Activated T-cell treated with anti-CD3 and anti-CD28 coated beads, Interleukin-2, amount 50 U/mL, for 24 hours (primary cell): ENCODE measurements at regions not wholly inside any gene's neighbourhood (a gene's known extent, or its start where the extent isn't known, plus 50 kb on each side); places are given as distances from the start of the nearest gene placed in this dataset.

ENCODE experiments used
- DNase-seq: peaks from one replicate; pipeline ENCODE4 v3.0.0-alpha.2; 2020
- H3K27ac Mint-ChIP-seq: 2 replicates; pipeline ENCODE4 v1.8.0; 2020; ENCODE audit warnings: mild to moderate bottlenecking, mixed read lengths
- H3K27me3 Mint-ChIP-seq: 2 replicates; pipeline ENCODE4 v1.8.0; 2020; ENCODE audit warnings: mixed read lengths
- H3K36me3 Mint-ChIP-seq: 2 replicates; pipeline ENCODE4 v1.8.0; 2020; ENCODE audit warnings: low read depth, mixed read lengths
- H3K4me1 Mint-ChIP-seq: 2 replicates; pipeline ENCODE4 v1.8.0; 2020; ENCODE audit warnings: low read depth, mixed read lengths
- H3K4me3 Mint-ChIP-seq: 2 replicates; pipeline ENCODE4 v1.8.0; 2020; ENCODE audit warnings: mild to moderate bottlenecking, moderate library complexity, mixed read lengths
- H3K9me3 Mint-ChIP-seq: 2 replicates; pipeline ENCODE4 v1.8.0; 2020; ENCODE audit warnings: mixed read lengths

- Mint-ChIP-seq H3K9me3 (no peaks in the 10 kb centered on the region), H3K27me3 (peaks cover 34% of the 10 kb centered on the region), H3K27ac (no peak overlapping the region), H3K36me3 (no peaks in the 10 kb centered on the region), H3K4me3 (no peak overlapping the region), H3K4me1 (no peaks in the 10 kb centered on the region)
- DNase-seq: no peak
These were observed 151.6 kb upstream of the CAMK1G start for GRCh38 chr1:209431813-209432442.

GRCh38 chr1:209432443-209432825, 151.1 kb upstream of the CAMK1G start:
- no peaks in the 10 kb centered on the region for H3K36me3 Mint-ChIP-seq
- H3K4me1 Mint-ChIP-seq: no peaks in the 10 kb centered on the region
- no peak for DNase-seq
- H3K4me3 Mint-ChIP-seq: no peak overlapping the region
- H3K27me3 Mint-ChIP-seq: peaks cover 35% of the 10 kb centered on the region
- H3K27ac Mint-ChIP-seq: no peak overlapping the region
- H3K9me3 Mint-ChIP-seq: no peaks in the 10 kb centered on the region

DNA sequence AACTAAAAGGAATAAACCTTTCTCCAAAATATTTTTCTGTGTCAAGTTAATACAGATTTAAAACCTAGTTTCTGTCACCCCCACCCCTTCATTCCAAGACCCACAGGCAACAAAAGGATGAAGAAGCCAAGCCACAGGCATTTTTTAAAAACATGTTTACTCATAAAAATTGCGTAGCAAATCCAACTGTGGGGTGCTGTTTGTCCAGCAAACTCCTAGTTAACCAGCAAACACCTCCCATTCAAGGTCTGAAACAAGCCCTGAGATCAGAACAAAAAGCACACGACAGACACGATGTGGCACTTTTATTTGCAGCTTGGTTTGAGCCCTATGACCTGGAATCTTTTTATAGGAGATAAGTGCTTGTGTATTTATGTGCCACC, 149.9 kb upstream of the CAMK1G start:
- Mint-ChIP-seq H3K9me3 (no peaks in the 10 kb centered on the region), H3K27ac (no peak overlapping the region), H3K4me1 (no peaks in the 10 kb centered on the region), H3K36me3 (no peaks in the 10 kb centered on the region), H3K27me3 (peaks cover 31% of the 10 kb centered on the region), H3K4me3 (no peak overlapping the region)
- DNase-seq: no peak

DNA sequence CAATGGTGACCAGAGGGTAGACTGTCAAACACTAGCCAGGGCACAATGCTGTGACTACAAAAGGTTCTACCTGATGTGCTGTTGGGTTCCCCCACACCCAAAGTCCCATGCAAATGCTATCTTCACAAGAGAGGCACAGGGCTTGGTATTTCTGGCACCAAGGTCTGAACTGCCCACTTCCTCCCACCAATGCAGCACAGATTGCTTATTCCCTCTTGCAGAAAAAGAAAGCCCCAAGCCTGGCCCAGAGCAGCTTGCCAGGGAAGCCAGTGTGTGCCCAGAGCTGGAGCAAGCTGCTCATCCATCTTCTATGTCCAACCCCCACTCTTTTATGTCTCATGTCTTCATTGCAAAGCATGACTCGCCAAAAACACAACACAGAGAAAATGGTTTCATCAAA, 149.4 kb upstream of the CAMK1G start:
- no peak overlapping the region for H3K4me3 Mint-ChIP-seq
- no peaks in the 10 kb centered on the region for H3K9me3 Mint-ChIP-seq
- H3K36me3 Mint-ChIP-seq: no peaks in the 10 kb centered on the region
- no peak overlapping the region for H3K27ac Mint-ChIP-seq
- H3K27me3 Mint-ChIP-seq: peaks cover 35% of the 10 kb centered on the region
- H3K4me1 Mint-ChIP-seq: no peaks in the 10 kb centered on the region
- no peak for DNase-seq

GRCh38 chr1:209434631-209435217, 148.8 kb upstream of the CAMK1G start:
- Mint-ChIP-seq H3K27ac (no peak overlapping the region), H3K27me3 (peaks cover 30% of the 10 kb centered on the region), H3K4me3 (no peak overlapping the region), H3K36me3 (no peaks in the 10 kb centered on the region), H3K4me1 (no peaks in the 10 kb centered on the region), H3K9me3 (peaks cover 1% of the 10 kb centered on the region)
- no peak for DNase-seq

DNA sequence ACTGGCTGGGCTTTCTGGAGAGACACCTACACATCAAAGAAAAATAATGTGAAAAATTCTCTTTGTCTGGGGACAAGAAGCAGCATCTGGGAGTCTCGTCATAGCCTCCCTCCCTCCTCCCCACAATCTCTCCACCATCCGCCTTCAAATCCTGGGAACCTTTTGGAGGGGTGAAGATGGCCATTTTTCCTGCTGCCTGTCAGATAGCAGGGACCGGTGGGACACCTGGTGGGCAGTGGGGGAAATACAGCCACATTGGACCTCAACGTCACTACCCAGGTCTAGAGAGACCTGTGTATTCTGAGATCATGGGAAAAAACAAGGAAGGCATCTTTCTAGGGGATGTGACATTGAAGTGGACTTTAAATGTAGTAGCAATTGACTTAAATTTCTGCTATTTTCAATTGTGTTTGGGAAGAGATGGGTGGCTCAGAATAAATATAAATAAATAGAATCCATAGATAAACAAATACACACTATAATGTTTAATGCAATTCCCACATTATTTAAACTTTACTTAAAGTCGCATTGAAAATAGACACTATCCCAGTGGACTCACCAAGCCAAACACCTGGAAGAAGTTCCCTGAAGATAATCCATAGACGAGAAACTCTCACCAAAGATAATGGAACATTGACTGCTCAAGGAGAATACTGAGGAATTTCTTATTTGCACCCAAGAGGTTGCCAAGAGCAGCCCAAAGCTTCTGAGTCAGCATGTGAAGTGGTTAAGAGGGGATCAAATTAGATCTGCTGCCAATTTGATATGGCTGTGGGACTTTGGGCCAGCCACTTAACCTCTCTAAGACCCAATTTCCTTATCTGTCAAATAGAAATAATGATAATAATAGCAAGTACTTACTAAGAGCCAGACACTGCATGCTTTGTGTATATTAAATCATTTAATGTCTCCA, 147.6 kb upstream of the CAMK1G start:
- peak; percentile 44 for DNase-seq
- no peaks in the 10 kb centered on the region for H3K4me1 Mint-ChIP-seq

DNA sequence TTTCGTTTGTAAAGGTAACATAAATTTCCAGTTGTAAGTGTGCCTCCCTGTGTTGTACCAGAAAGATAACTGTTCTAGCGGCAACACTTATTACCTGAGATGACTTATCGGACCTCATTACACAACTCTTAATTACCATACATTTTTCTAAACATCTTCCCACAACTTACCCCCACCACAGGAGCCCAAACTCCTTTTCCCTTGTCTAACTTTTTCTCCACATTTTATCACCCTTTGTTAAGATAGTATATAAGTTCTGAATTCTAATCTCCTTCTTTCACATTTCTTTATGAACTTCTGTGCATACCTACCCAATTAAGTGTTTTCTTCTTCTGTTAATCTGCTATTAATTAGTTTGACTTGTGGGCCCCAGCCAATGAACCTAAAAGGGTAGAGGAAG, 143.7 kb upstream of the CAMK1G start:
- no peaks in the 10 kb centered on the region for H3K4me1 Mint-ChIP-seq
- no peak overlapping the region for H3K4me3 Mint-ChIP-seq
- peaks cover 5% of the 10 kb centered on the region for H3K9me3 Mint-ChIP-seq
- peaks cover 13% of the 10 kb centered on the region for H3K27me3 Mint-ChIP-seq
- no peaks in the 10 kb centered on the region for H3K36me3 Mint-ChIP-seq
- no peak overlapping the region for H3K27ac Mint-ChIP-seq
- no peak for DNase-seq

More for the DNA sequence above, 147.6 kb upstream of the CAMK1G start:
- H3K27ac Mint-ChIP-seq: no peak overlapping the region
- H3K9me3 Mint-ChIP-seq: peaks cover 5% of the 10 kb centered on the region
- H3K4me3 Mint-ChIP-seq: no peak overlapping the region
- no peaks in the 10 kb centered on the region for H3K36me3 Mint-ChIP-seq
- H3K27me3 Mint-ChIP-seq: peaks cover 27% of the 10 kb centered on the region

DNA sequence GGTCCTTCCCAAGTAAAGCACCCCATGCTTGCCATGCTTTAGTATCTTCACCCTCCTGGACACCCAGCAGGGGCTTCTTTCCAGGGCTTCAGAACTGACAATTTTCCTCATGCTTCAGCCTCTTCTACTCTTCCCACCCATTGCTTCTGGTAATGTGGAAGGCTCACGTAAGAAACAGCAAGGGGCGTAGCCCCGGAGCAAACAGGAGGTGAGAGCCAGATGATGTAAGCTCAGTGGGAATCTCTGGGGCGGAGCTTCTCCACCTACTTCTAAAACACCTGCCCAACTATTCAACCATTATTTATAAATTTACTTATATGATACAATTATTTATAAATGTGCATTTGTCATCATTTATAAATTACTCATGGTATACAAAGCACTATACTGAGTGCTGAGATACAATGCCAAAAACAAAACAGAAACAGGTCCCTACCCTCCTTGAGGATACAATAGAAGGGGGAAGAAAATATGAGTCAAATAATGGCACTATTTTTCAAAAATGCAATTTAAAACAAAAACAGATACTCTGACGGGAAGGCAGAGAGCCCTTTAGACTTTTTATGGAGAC, 140.1 kb upstream of the CAMK1G start:
- DNase-seq: no peak
- H3K4me3 Mint-ChIP-seq: no peak overlapping the region
- H3K27ac Mint-ChIP-seq: no peak overlapping the region
- H3K27me3 Mint-ChIP-seq: peaks cover 7% of the 10 kb centered on the region
- H3K4me1 Mint-ChIP-seq: no peaks in the 10 kb centered on the region
- peaks cover 5% of the 10 kb centered on the region for H3K9me3 Mint-ChIP-seq
- H3K36me3 Mint-ChIP-seq: no peaks in the 10 kb centered on the region

GRCh38 chr1:209443975-209444651, 139.4 kb upstream of the CAMK1G start:
- H3K4me1 Mint-ChIP-seq: no peaks in the 10 kb centered on the region
- no peak overlapping the region for H3K27ac Mint-ChIP-seq
- no peak overlapping the region for H3K4me3 Mint-ChIP-seq
- no peaks in the 10 kb centered on the region for H3K36me3 Mint-ChIP-seq
- peaks cover 3% of the 10 kb centered on the region for H3K27me3 Mint-ChIP-seq
- peaks cover 5% of the 10 kb centered on the region for H3K9me3 Mint-ChIP-seq
- no peak for DNase-seq

DNA sequence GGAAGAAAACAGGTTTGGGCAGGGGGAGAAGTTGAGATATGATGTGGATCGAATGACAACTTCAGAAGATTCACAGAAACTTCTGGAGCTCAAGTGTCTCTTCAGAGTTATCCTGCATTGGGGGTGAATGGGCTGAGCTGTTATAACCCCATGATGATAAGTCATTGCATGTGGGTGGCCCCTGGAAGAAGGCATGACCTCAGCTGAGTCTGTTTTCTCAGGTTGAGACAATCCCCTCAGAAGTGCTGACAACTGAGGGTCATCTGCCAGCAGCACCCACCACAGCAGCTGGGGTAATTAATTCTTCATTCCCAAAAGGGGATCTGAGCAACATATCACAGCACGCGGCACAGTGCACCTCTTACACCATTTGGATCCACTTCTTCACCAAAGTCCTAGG, 138.6 kb upstream of the CAMK1G start:
- Mint-ChIP-seq H3K27ac (no peak overlapping the region), H3K4me3 (no peak overlapping the region), H3K27me3 (peaks cover 2% of the 10 kb centered on the region), H3K4me1 (no peaks in the 10 kb centered on the region), H3K36me3 (no peaks in the 10 kb centered on the region), H3K9me3 (peaks cover 2% of the 10 kb centered on the region)
- DNase-seq: no peak

- H3K9me3 Mint-ChIP-seq: no peaks in the 10 kb centered on the region
- H3K4me1 Mint-ChIP-seq: no peaks in the 10 kb centered on the region
- DNase-seq: no peak
- H3K27me3 Mint-ChIP-seq: no peaks in the 10 kb centered on the region
- H3K27ac Mint-ChIP-seq: no peak overlapping the region
- no peak overlapping the region for H3K4me3 Mint-ChIP-seq
- H3K36me3 Mint-ChIP-seq: no peaks in the 10 kb centered on the region
These were observed 137.9 kb upstream of the CAMK1G start for GRCh38 chr1:209445576-209445975.

GRCh38 chr1:209446356-209446755, 137.2 kb upstream of the CAMK1G start:
- Mint-ChIP-seq H3K27me3 (no peaks in the 10 kb centered on the region), H3K4me3 (no peak overlapping the region), H3K36me3 (no peaks in the 10 kb centered on the region), H3K4me1 (no peaks in the 10 kb centered on the region), H3K27ac (no peak overlapping the region), H3K9me3 (no peaks in the 10 kb centered on the region)
- no peak for DNase-seq

DNA sequence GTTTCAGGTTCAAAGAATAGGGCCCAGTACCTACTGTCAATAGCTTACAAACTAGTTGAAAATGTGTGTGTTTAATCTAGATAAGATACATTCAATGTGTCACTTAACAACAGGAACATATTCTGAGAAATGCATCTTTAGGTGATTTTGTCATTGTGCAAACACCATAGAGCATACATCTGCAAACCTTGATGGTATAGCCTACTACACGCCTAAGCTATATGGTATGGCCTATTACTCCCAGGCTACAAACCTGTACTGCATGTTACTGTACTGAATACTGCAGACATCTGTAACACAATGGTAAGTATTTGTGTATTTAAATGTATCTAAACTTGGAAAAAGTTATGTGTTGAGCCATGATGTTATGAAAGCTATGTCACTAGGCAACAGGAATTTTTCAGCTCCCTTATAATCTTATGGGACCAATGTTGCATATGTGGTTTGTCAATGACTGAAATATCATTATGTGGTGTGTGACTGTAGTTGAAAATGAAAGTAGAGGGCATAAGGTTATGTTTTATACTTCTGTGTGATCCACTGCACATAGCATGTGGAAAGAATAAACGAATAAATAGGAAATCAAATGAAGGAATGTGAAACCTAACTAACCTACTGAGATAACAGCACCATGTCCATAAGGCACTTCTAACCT, 129.0 kb upstream of the CAMK1G start:
- no peak for DNase-seq
- H3K9me3 Mint-ChIP-seq: no peaks in the 10 kb centered on the region
- H3K4me1 Mint-ChIP-seq: no peaks in the 10 kb centered on the region
- H3K36me3 Mint-ChIP-seq: no peaks in the 10 kb centered on the region
- H3K4me3 Mint-ChIP-seq: no peak overlapping the region
- H3K27ac Mint-ChIP-seq: no peak overlapping the region
- peaks cover 25% of the 10 kb centered on the region for H3K27me3 Mint-ChIP-seq

- H3K27ac Mint-ChIP-seq: no peak overlapping the region
- no peak overlapping the region for H3K4me3 Mint-ChIP-seq
- no peaks in the 10 kb centered on the region for H3K9me3 Mint-ChIP-seq
- H3K4me1 Mint-ChIP-seq: no peaks in the 10 kb centered on the region
- H3K36me3 Mint-ChIP-seq: no peaks in the 10 kb centered on the region
- H3K27me3 Mint-ChIP-seq: peaks cover 27% of the 10 kb centered on the region
- no peak for DNase-seq
These were observed 128.4 kb upstream of the CAMK1G start for GRCh38 chr1:209455145-209455544.
